Thyroid gland (tissue), 4 donors: ENCODE measurements at regions not wholly inside any gene's neighbourhood (a gene's known extent, or its start where the extent isn't known, plus 50 kb on each side); places are given as distances from the start of the nearest gene placed in this dataset.

Experiments
- CTCF ChIP-seq, 6 experiments: fragments of 200-600 bp in 3 of 6; fragments of 450-650 bp in 3 of 6; sonication (generic) in 3 of 6; IDR thresholded peaks; one replicate each; pipeline ENCODE4 v1.5.1; 2016 to 2019; ENCODE audit warnings: antibody characterized with exemption in 6 of 6, mild to moderate bottlenecking in 2 of 6, inconsistent platforms in 1 of 6, moderate library complexity in 1 of 6
- POLR2A ChIP-seq, 2 donors: fragments of 450-650 bp; IDR thresholded peaks; one replicate each; pipeline ENCODE4 v1.6.1; 2017; ENCODE audit warnings: antibody characterized with exemption in 2 of 2, mild to moderate bottlenecking in 2 of 2, moderate library complexity in 1 of 2

DNA sequence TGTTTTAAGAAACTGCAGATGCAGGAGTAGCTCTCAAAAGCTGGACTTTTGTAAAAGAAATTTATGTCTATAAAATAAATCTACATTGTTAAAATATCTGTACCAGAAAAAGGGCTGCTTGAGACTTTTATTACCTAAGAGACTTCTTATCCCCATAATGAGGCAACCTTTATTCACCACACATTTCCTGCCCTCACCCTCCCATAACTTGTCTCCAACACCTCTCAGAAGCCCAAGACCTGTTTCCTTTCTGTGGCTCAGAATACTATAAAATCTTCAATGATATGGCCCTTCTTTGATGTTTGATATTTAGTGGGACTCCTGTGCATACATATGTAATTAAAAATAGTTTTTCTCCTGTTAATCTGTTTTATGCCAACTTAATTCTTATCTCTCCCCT is 141.5 kb upstream of the FER start:
- TF ChIP-seq CTCF (IDR thresholded peaks at IDR 0.05) (no peak), POLR2A (IDR thresholded peaks at IDR 0.05) (no peak)
